Stimulated activated CD4-positive, alpha-beta T cell treated with anti-CD3 and anti-CD28 coated beads, TNF-alpha, amount 100 ng/mL, for 48 hours (primary cell): ENCODE measurements at regions not wholly inside any gene's neighbourhood (a gene's known extent, or its start where the extent isn't known, plus 50 kb on each side); places are given as distances from the start of the nearest gene placed in this dataset.
"Not testable (repeated sequence)": the region's sequence is repeated elsewhere in the genome, so short reads cannot be mapped to it uniquely, and the experiment has no call there.

ENCODE experiments used
- DNase-seq, 3 donors: peaks; one replicate each; pipeline ENCODE4 v3.0.0-alpha.2; 2020; ENCODE audit warnings: low read depth in 3 of 3

DNA sequence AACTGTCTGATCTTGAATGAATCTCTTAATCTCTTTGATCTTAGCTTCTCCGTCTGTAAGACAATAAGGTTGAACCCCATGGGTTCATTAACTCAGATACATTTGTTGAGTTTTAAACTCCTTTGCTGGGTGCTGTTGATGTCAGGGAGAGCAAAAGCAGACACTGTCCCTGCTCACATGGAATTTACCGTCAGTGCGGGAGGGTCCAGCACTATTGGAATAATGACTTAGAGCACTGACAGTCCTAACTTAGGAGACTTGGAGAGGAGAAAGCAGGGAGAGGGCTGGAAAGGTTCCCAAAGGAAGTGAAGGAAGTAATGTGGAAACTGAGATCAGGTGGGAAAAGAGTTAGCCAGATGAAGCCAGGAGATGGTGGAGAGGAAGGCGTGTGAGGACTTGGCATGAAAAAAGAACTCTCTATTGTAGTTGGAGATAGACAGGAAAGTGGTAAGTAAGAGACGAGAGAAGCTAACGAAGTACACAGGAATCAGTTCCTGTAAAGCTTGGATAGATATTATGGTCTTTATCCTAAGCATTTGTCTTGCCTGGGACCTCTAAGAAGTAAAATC, 141.4 kb upstream of the SERTAD2 start:
- no peak for DNase-seq

DNA sequence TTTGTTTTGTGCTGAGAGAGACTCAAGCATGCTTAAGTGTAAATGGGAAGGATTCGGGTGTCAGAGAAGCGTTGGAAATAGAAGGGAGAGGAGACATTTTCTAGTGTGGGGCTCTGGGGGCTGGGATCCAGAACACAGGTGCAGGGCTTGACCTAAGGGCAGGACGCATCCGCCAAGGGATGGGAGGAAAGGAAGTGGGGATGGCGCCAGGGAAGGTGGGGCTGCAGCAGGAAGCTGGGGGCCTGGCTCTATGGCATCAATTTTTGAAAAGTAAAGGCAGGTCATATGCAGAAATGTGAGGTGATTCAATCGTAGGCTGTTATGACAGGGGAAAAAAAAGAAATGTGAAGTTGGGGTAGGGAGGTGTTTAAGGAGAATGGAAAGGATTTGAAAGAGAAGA, 143.2 kb upstream of the SERTAD2 start:
- no peak for DNase-seq

DNA sequence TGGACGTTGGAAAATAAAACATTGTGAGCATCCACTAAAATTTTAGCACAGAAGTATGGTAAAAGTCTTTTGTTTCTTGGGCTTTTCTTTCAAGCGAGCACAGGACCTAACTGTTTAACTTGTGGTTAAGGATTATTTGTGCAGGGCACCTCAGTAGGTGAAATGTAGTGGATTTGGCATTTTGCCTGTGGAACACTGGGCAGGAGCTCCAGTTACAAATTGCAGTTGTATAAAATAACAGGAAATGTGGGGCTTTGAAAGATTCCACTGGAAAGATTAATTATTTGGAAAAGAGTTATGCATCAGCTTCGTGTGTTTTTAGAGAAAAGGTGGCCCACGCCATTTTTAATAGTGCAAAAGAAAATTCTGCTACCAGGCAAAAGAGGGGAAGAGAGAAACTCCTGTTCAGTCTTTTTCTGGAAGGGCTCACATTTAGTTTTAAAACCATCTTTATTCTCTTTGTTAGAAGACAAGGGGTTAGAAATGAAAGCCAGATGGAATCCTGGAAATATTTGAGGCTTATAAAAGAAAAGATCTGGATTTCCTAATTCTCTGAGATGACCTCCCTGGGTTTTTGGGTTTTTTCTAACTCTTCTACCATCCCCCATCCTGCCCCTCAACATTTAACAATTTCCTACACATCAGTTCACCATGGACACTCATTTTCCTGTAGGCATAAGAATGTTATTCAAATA, 144.3 kb upstream of the SERTAD2 start:
- DNase-seq, result no peak

DNA sequence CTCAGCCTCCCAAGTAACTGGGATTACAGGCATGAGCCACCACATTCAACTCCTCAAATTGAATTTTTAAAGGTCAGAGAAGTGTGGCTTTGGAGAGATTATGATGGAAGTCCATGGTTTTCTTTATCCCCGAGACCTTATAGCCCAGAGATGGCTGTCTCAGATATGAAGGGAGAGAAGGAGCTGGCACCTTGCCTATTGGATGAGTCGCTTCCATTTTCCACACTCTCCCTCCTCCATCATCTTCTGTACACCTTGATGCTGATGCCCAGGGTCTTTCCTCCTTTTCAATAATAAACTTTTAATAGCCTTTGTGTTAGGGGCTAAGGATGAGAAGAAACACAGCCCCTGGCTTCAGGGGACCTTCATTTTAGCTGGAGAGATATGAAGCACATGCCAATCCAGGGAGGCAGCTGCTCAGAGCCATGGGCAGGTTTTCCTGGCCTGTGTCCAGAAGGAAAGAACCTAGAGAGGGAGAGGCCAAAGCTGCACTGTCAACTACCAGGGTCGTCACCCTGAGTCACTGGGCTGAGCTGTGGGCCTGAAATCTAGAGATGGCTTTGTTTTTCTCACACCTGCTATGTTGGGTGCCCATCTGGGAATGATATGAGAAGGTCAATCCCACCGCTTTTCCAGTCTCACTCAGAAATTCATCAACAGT, 146.0 kb upstream of the SERTAD2 start:
- DNase-seq, result no peak

DNA sequence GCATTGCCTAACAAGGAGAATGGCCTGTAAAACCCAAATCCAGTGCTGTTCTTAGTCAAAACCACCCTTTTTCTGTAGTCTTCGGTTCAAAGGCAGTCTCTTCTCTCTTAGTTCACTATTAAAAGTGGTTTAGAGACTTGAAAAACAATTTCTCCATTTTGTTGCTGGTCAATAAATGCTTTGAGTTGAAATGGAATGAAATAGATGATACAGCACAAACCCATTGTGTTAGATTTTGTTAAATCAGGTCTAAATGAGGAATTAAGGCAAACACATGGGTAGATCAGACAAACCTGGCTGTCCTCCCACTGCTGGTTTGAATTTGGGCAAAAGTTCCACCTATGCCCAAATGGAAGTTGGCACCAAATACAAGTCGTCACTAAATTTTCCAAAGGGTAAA, 150.1 kb upstream of the SERTAD2 start:
- DNase-seq, result no peak

DNA sequence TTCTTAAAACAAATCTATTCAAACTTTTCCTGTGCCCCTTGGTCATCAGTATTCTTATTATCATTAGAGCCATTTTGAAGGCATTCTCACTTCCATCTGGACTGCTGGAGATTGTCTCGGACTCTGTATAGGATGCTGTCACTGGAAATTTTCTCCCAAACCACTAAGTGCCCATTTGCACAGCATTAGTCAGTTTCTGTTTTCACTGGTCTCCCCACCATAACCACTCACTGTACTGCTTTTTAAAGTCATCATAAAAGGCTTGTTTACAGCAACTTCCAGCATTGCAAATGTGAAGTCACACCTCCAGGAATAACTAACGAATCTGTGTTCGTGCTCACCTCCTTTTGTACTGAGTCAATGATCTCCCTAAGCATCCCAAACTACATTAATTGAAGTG, 150.9 kb upstream of the SERTAD2 start:
- DNase-seq, result no peak

DNA sequence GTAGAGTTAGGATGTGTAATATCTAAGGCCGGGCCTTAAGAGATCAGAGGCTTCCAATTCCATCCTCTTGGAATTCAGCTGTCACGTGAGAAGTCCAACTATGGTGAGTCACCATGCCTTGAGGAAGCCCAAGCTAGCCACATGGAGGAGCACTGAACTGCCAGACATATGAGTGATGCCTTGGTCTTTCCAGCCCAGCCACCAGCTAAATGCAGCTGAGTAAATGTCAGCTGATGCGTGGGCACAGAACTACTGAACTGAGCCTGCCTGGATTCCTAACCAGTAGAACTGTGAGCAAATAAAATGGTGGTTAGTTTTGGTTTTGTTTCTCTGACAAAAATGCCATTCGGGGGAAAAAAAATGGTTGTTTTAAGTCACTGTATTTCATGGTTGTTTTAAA, 153.7 kb upstream of the SERTAD2 start:
- DNase-seq, result peak; percentile 34 to 64 (median 43)

DNA sequence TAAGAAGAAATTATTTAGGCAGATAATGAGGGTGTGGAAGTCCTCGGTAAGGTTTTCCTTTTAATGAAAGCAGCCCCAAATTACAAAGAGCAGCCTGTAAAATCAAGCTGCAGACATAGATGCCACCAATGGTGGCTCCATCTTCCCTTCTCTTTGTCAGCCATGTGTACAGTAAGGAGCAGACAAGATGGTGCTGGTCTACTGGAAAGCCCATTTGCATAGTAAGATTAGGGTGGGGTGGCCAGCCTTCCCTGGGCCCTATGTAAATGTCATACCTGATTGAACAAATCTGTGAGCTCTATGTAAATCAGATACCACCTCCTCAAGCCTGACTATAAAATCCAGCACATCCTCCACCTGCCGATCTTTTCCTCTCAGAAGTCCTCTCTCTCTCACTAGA, 154.4 kb upstream of the SERTAD2 start:
- DNase-seq, result no peak

DNA sequence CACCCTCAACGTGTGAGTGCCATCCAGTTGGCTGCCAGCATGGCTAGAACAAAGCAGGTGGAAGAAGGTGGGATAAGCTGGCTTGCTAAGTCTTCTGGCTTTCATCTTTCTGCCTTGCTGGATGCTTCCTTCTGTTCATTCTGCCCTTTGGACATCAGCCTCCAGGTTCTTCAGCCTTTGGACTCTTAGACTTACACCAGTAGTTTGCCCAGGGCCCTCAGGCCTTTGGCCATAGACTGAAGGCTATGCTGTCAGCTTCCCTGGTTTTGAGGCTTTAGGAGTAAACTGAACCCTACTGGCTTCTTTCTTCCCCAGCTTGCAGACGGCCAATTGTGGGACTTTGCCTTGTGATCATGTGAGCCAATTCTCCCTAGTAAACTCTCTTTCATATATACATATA, 155.0 kb upstream of the SERTAD2 start:
- no peak for DNase-seq

DNA sequence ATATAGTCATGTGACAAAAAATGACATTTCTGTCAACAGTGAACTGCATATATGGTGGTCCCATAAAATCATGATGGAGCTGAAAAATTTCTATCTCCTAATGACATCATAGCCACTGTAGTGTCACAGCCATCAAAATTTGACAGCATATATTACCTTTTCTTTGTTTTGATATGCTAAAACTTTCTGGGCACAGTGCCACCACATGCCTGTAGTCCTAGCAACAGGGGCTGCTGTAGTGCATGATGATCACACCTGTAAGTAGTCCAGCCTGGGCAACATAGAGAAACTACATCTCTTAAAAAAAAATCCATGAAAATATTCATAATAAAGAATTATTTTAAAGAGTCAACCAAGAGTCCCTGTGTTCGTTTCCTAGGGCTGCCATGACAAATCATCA, 155.5 kb upstream of the SERTAD2 start:
- no peak for DNase-seq

DNA sequence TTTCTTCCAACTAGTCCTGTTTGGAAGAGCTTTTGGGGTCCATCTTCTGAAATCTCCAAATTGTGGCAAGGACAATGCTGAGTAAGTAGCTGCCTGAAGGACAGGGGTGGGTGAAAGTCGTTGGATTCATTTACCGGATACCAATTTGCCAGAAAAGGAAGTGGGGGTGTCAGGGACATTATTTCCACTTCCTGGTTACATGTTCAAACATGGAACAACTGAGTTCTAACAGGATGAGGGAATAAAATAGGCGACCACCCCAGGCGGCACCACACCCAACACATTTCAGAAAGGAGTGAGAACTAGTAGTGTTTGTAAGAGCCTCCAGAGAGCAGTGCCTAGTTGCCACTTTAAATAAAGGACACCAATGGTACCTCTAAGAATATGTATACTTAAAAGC, 158.6 kb upstream of the SERTAD2 start:
- no peak for DNase-seq

DNA sequence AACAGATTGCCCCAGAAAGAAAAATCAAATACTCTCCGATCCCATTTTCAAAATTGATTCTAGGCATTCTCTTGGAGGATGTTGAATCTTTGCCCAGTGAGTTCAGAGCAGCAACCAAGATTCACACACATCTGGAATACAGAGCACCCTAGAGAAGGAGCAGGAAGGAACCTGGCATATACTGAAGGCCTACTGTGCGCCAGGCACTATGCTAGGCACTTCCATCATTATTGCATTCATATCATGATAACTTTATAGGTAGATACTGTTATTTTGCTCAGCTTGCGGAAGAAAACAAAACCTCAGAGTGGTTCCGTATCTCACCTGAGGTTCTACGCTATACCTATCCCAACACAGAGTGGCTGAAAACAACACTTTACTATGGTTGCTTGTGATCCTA, 160.3 kb upstream of the SERTAD2 start:
- no peak for DNase-seq

DNA sequence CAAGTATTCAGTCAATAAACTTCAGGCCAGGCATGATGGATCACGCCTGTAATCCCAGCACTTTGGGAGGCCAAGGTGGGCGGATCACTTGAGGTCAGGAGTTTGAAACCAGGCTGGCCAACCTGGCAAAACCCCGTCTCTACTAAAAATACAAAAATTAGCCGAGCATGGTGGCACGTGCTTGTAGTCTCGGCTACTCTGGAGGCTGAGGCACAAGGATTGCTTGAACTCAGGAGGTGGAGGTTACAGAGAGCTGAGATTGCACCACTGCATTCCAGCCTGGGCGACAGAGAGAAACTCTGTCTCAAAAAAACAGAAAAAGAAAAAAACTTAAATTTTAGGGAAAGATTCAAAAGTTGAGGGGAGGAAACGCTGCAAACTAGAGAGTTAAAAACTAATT, 162.8 kb upstream of the SERTAD2 start:
- not testable (repeated sequence) for DNase-seq

DNA sequence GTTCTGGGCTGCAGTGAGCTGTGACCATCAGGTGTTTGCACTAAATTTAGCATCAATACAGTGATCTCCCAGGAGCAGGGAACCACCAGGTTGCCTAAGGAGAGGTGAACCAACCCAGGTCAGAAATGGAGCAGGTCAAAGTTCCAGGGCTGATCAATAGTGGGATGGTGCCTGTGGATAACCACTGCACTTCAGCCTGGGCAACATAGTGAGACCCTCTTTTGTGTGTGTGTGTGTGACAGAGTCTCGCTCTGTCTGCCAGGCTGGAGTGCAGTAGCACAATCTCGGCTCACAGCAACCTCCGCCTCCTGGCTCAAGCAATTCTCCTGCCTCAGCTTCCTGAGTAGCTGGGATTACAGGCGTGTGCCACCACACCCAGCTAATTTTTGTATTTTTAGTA, 163.7 kb upstream of the SERTAD2 start:
- no peak for DNase-seq

DNA sequence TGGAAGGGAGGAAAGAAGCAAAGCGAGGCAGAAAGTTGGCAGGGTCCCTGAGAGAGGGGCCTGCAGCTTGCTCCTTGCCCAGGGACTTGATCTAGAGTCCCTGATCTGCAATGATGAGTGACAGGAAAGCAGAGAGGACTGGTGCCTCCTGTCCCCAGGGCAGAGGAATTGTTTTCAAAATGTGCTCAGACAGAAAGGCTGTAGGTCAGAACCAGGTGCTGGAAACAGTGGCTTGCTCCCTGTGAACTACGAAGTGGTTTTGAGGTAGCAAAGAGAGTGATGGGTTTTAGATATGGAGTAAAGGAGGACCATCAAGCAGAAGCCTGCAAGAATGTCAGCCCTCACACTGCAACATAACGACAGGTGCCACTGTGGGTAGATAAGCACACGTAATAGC, 164.9 kb upstream of the SERTAD2 start:
- no peak for DNase-seq

DNA sequence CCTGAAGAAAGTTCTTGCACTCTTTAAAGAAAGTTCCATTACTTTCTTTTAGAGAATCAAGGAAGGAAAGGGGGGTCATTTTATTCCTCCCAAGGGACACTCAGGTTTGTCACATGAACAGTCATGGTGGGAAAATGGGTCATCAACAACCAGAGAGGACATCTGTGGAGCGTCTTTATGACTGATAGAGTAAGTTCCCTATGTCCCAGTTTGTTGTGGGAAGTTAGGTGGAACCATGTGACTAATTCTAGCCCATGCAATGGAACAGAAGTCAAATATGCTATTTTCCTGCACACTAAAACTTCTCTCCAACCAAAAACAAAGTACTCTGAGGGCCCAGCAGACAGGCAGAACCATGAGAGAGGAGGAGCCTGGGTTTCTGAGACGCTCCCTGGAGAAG, 165.6 kb upstream of the SERTAD2 start:
- DNase-seq, result no peak

DNA sequence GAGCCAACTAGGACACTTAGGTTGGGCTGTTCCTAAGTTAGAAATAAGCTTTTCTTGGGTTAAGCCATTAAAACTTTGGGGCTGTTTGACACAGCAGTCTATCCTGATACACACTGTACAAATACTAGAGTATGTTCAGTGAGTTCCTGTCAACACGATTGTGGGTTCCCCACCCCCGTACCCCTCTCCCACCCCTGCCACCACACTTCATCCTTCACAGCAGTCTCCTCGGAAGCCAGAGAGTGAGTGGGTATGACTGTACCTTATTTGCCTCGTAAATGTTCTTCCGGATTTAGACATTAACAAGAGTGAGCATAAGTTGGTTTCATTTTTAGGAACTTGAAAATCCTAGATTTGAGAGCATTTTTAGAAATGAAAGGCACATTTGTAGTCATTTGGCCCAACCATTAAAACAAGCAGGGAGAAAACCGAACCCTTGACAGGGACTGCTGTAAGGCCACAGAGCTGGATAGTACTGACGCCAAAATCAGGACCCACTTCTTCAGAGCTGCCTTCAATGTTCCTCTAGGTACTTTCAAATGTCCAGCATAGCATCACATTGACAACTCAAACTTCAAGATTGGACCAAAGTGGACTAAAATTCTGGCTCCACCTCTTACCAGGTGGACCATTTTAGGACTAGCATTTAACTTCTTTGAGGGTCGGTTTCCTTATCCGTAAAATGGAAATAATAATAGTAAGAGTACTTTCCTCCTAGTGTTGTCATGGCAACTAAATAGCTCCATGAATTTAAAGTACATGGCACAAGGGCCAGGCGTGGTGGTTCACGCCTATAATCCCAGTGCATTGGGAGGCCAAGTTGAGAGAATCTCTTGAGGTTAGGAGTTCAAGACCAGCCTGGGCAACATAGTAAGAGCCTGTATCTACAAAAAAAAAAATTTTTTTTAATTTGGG, 166.3 kb upstream of the SERTAD2 start:
- peak in 2 of 3 donors; percentile 18 to 34 for DNase-seq

DNA sequence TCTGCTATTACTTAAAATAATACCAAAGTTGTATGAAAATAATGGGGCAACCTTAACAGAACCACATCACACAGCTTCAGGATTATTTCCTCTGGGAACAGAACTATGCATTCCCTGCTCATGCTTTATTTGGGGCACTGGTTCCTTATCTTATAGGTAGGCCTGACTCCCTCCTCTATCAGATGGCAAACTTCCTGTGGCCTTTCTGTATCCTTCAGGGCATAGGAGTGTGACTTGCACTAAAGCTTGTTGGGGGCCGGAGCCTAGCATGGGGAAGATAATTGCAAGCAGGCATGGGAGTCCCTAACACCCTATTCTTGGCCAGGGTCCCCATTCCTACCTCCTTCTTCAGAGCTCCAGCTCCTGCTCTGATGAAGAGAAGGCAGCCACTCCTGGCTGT, 167.2 kb upstream of the SERTAD2 start:
- no peak for DNase-seq

DNA sequence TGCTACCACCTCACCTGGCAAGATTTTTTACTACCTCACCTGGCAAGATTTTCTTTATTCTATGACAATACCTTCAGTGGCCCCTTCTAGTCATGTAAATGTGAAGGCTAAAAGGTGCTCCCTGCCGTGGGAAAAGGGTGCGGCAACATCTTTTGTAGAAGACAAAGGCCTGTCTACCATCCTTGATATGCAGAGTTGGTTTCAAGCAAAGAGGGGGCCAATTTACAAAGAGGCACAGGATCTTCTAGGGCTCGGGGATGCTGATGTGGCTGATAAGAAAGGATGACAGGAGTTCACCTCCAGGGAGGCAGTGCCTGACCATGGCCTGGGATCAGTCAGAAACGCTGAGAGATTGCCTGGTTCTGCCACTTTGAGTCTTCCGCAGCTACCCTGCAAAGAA, 165.4 kb upstream of the SLC1A4 start:
- no peak for DNase-seq

DNA sequence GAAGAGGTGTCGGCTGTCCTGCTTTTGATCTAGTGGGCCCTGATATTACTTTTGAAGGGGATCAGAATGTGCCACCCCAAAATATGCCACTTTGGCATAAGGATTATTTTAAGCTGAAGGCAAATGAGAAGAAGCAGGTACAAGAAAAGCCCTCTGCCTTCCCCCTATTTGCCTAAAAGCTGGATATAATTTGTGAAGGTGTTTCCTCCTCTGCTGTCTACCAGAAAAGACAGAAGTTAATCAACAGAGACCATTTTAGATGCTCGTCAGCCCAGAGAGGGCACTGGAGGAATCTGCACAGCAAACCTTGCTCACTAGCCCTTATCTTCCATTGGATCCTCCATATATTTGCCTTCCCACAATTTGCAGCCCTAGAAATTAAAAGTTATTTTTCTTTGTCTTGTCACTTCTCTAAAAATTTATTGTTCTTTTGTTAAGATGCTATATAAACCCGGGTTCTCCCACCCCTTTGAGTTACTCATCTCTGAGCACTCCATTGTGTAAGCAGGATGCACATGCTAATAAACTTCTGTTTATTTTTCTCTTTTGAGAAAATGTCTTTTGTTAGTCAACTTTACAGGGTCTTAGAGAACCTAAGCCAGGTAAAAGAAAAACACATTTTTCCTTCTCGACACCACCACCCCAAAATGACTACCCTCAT, 163.2 kb upstream of the SLC1A4 start:
- DNase-seq, result no peak

DNA sequence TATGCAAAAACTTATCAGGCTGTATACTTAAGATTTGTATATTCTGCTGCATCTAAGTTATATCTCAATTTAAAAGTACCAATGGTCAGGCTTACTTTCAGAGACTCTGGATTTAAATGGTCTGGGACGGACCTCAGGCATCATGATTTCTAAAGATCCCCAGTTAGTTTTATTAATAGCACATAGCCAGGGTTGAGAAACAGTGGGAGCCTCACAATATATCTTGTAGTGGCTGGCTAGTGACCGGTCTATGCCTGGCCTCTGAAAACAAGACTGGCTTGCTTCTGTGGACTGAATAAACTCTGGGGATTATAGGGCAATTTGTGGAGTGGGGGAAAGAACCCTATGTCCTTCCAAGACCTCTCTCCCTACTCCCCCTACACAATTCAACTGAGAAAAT, 162.5 kb upstream of the SLC1A4 start:
- no peak for DNase-seq

DNA sequence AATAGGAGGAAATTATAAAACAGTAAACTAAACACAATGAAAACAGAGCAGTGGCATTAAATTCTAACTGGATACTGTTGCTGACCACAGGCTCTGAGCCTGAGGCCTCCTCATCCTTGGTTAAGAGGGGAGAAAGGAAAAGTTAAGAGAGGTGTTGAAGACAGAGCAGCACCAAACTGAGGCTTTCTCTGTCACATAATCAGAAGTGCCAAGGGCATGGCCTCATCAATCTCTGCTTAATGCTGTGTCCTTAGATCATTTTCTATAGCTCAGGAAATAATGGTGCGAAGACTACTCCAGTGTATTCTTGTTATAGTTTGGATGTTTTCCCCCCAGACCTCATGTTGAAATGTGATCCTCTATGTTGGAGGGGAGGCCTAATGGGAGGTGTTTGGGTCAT, 160.9 kb upstream of the SLC1A4 start:
- no peak for DNase-seq
